HT-29 (cell line): ENCODE measurements at regions not wholly inside any gene's neighbourhood (a gene's known extent, or its start where the extent isn't known, plus 50 kb on each side); places are given as distances from the start of the nearest gene placed in this dataset.
"Not testable (repeated sequence)": the region's sequence is repeated elsewhere in the genome, so short reads cannot be mapped to it uniquely, and the experiment has no call there.

Experiments
- DNase-seq: peaks from one replicate; pipeline ENCODE4 v3.0.0-alpha.2; 2015; ENCODE audit warnings: low spot score

DNA sequence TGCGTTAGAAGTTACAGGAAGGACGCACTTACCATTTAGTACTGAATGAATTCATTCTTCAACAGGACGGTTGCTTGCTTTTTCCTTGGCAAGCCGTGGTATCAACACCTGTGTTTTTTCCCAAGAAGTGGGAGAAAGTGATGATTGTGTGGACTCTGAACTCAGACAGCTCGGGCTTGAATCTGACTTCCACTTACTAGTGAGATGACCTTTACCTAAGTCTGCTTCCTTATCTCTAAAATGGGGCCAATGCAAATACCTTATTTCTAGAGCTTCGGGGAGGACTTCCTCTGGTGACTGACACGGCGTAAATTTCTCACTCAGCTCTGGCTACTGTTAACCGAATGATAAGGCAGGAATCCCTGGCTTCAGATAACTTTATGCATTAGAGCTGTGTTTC is 146.8 kb upstream of the RBPJ start:
- no peak for DNase-seq

DNA sequence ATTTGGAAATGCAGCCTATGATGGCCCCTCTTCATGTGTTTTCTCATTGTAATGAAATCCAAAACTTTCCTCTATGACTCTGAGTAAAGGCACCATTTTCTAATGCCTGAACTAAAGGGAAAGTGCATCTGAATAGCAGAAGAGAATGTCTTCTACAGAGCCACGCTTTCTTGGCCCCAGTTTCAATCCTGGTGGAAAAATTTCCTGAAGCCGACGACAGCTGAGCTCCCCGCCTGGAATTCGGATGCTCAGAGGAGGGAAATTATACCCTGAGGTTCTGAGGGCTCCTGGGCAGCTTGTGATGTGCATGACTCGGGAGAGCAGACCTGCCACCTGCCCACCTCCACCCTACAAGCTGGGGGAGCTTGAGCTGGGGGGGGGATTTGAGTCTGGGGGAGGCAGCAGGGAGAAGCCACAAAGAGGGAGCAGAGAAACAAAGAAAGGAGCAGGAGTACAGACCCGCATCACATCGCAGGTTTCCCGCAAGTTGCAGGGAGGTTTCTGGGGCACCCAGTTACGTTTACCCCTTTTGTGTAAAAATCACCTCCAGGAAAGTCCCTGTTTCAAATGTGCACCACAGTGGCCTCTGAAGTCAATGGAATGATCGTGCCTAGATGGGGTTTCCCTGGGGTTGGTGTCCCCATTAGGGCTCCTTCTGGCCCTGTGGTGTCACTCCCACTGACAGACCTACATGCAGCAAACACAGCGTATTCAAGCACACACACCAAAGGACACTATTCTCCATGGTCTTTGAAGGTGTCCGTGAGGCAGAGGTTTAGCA is 145.6 kb upstream of the RBPJ start:
- DNase-seq, result no peak

DNA sequence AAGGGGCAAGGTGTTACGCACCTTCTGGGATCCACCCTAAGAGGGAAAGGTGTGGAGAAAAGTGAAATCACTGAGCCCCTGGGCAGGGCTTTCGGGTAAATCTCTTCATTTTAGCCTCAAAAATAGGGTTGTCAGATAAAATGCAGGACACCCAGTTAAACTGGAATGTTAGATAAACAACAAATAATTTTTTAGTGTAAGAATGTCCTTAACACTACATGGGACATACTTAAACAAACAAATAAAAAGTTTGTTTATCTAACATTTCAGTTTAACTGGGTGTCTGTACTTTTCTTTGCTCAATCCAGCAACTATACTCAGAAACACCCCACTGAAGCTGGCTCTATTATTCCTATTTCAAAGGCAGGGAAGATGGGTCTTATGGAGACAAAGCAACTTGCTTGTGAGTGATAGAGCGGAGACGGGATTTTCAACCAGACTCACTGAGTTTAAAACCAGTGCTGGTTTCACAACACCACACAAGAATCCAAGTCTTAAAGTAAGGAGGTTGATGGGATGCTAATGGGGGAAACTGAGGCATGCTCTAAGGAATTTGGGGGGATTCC is 144.8 kb upstream of the RBPJ start:
- DNase-seq, result no peak

DNA sequence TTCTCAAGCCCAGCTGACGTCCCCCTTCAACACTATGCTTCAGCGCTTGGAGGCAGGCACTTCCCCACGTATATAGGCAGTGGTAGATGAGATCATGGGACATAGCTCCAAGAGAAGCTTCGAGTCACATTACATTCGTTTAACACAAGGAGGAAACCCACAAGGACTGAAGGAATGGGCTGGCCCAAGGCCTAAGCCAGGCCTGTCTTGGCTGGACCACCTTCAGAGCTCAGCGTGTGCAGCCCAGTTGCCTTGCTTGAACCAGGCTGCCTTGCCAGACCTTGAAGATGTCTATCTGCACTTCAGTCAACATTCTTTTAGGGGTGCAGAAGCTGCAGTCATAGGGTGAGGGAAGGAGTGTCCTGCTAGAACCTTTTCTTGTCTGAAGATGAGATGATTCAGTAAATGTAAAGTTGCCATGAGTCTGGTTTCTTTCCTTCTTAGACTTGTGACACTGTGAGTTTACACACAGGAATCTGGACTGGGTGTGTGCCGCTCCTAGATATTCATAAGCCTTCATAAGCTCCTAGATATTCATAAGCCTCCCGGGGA is 144.1 kb upstream of the RBPJ start:
- no peak for DNase-seq

DNA sequence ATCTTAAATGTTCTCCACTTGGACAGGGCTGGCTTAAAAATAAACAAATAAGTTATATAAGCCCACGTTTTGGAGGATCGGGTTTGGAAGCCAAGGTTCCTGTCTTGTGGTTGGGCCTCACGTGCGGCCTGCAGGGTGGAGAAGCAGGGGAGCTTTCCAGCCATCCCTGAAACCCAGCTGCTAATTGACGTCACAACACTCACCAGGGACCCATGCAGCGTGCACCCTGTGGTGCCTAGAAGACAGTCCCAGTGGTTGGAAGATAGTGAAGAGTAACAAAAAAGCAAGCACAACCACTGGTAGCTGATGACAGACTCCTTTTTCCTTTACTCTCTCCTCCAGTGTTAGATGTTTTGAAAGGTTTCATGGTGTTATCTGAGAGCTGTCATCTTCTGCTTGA is 142.0 kb upstream of the RBPJ start:
- DNase-seq, result no peak

DNA sequence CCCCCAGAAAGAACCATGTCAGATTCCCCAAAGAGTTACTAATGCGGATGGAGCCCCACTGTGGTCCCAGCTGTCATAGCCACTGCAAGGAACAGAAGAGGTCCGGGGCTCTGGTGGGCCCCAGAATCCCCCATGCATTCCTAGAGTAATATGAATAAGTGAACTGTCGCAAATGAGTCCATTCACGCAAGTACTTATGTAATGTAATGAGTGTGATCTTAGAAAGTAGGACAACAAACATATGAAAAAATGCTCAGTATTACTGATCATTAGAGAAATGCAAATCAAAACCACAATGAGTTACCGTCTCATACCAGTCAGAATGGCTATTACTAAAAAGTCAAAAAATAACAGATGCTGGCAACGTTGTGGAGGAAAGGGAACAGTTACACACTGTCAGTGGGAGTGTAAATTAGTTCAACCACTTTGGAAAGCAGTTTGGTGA is 141.5 kb upstream of the RBPJ start:
- DNase-seq, result no peak

DNA sequence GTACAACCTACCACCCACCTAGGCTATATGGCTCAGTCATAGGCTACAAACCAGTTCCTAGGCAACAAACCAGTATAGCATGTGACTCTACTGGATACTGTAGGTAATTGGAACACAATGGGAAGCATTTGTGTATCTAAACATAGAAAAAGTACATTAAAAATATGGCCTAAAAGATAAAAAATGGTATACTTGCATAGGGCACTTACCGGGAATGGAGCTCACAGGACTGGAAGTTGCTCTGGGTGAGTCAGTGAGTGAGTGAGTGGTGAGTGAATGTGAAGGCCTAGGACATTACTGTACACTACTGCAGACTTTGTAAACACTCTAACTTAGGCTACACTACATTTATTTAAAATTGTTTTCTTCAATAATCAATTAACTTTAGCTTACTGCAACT is 139.2 kb upstream of the RBPJ start:
- no peak for DNase-seq

DNA sequence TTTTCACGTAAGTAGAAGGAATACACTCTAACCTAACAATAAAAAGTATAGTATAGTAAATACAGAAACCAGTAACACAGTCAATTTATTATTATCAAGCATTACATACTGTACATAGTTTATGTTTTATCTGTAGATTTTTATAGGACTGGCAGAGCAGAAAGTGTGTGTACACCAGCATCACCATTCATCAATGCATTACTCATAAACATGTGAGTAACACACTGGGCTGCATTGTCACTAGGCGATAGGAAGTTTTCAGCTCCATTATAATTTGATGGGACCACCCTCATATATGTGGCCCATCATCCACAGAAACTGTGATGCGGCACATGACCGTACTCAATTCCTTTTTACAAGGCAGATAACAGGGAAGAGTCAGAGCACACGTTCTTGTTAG is 137.8 kb upstream of the RBPJ start:
- DNase-seq, result no peak

DNA sequence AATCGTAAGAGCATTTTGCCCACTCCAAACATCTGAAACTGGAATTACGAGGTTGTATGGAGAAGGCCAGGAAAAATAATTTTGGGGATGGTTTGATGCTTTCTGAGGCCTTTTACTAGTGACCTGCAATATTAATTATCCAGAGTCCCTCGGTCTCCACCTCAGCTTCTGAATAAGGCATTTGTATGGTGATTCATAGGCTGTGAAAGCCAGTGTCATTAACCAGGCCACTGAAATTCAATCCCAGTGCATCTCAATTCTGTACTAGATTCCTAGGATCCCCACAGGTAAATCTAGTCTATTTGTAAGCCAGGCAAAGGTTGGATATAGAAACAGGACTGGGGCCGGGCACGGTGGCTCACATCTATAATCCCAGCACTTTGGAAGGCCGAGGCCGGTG is 135.4 kb upstream of the RBPJ start:
- DNase-seq, result no peak

DNA sequence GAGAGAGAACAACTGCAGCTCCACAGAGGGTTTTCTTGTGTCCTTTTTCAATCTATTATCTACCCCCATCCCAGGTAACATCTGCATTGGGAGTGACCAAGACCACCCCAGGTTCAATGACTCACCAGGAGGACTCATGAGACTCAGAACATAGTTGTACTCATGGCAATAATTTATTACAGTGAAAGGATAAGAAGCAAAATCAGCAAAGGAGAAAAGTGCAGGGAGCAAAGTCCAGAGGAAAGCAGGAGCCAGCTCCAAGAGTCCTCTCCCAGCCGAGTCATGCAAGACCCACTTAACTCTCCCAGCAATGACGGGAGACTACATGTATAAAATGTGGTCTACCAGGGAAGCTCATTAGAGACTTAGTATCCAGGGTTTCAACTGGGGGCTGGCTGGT is 129.5 kb upstream of the RBPJ start:
- DNase-seq, result peak; percentile 19

DNA sequence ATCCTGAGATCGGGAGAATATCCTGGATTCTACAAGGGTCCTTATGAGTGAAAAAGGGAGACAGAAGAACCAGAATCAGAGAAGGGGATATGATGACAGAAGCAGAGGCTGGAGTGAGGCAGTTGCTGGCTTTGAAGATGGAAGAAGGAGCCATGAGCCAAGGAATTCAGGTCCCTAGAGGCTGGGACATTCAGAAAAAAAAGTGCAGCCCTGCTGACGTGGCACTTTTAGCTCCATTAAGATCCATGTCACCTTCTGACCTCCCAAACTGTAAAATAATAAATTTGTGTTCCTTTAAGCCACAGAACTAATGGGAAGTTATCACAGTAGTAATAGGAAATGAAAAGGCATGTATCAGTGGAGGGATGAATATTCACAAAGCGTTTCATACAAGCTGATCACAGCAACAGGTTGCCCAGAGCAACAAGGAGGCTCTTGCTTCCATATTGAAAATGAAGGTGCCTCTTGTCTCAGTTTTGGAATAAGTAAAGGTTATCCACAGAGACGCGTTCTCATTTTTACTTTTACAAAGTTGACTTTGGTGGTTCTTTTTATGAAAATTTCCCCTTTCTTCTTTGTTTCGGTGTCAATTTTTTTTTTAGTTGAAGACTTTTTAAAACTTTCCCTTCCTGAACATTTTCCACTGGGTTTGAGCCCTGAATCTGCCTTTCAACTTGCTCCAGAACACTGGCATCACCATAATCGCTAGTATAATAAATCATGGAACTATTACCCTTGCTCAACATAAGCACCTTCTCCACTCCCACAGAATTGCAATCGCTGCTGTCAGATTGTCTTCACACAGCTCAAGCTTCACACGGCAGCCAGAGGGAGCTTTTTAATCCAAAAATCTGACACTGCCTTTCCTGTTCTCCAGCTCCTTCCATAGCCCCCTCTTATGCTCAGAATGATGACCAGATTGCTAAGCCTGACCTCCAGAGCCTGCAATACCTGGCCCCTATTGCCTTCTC is 127.6 kb upstream of the RBPJ start:
- DNase-seq, result no peak

DNA sequence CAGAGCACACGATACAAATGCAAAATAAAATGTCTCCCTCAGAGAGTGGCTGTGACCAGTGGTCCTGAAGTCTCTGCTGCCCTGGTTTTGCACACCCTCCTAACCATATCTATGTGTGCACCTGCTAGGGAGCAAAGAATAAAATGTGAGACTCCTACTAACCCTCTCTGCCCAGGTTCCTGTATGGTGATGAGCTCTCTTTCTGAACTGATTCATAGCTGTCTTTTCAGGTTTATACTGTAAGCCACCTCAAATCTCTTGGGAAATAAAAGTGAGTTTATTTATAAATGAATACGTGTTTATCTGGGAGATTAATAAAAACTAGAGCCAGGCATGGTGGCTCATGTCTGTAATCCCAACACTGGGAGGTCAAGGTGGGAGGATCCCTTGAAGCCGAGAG is 126.0 kb upstream of the RBPJ start:
- DNase-seq, result no peak

DNA sequence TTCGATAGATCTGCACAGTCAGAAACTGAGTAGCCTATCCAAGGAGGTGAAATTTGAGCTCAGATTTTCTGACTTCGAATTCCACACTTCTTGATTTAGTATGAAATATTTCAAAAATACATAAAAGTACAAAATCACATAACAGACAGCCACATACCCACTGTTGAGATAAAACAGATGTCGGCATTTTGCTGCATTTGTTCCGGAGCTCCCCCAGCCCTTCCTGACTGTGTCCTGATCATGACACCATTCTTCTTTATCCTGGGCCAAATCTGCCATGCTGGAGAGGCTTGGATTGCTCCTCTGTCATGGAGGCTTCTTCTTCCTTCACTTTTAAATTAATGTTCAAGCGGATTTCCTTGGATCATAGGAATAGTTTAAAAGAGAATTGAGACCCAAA is 124.2 kb upstream of the RBPJ start:
- DNase-seq, result no peak

DNA sequence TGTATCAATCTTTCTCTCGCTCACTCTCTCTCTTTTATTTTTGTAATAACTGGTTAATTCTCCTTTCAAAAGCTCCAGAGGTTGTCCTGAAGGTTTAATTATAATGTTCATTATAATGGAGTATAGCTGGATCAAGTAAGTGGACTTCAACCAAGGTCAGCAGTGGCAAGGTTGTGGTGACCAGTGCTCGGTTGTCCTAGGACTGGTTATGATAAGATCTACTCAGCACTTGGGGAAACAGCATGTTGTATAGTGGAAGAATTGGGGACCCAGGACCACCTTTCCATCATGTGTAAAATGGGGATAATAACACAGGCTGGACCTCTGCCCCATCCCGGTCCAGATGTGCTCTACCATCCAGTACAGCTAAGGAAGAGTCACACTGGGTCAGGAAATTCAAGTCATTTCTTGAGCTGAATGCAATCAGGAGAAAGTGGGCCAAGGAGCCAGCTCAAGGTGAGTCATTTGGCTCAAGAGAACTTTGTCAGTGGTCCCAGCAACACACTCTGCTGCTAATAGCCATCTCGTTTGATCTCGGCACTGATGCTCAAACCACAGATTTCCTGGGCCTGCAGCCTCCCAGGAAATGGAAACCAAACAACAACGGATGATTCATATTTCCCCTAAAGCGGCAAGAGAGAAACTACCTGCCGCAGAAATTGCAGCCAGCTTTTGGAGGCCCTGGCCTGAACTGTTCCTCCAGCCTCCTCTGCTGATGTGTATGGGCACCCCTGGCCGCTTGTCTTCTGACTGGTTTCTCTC is 123.6 kb upstream of the RBPJ start:
- DNase-seq, result peak; percentile 73

DNA sequence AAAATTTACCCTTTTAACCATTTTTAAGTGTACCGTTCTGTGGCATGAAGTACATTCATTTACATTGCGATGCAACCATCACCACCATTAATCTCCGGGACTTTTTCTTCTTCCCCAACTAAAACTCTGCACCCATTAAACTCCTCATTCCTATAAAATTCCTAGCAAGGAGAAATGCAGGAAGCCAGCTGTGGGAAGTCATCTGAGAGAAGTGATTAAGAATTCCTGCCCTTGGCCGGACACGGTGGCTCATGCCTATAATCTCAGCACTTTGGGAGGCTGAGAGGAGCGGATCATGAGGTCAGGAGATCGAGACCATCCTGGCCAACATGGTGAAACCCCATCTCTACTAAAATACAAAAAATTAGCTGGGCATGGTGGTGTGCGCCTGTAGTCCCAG is 121.9 kb upstream of the RBPJ start:
- DNase-seq, result not testable (repeated sequence)

DNA sequence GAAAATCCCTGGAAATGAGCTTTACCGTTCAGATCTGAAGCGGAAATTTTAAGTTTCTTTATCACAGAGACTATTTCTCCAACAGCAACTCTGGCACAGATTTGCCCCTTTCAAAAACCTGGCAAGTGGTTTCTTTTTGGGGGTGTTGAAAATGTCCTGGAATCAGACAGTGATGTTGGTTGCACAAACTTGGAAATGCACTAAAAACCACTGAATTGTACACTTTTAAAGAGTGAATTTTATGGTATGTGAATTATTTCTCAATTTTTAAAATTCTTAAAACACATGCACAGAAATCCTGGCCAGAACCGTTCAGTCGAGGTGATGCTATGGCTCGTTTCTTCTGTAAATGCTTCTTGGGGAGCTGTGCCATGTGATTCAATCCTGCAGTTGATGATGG is 121.2 kb upstream of the RBPJ start:
- DNase-seq, result no peak

DNA sequence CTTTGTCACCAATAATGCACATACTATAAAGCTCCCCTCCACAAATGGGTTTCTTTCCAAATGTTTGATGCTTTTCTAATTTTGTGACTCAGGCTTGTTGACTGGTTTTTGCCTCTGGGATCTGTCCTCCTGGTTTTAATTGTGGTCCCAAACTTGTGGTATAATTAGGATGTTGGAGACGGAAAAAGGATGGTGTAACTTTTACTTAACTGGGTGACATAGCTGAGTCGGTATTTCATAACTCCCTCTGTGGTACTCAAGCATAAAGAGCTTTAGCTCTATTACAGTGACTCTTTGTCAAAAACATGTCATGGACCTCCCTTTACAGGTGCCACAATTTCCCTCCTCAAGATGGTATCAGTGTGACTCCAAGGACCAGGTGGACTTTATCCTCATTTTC is 119.7 kb upstream of the RBPJ start:
- no peak for DNase-seq

DNA sequence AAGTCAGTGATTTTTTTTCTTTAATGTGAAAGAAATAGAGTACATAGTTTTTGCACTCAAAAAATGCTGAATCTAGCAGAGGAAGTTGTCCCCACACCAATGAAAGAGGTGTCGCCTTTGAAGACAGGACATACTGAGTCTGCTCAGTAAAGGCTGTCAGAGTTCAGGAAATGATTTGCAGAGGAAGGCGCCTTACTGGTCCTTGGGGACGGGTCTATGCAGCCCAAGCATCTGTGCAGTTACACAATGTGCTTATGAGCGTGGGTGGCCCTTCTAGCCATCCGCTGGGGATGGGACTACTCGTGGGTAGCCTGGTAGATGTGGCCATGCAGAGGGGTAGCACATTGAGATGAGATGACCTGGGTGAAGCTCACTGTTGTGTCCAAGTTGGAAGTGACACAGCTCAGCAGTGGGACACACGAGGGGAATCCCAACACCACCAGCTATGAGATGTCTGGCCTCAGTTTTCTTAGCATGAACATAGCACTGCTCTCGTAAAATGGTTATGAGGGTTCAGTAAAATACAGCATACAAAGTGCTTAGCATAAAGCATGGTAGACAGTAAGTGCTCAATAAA is 116.5 kb upstream of the RBPJ start:
- DNase-seq, result no peak

DNA sequence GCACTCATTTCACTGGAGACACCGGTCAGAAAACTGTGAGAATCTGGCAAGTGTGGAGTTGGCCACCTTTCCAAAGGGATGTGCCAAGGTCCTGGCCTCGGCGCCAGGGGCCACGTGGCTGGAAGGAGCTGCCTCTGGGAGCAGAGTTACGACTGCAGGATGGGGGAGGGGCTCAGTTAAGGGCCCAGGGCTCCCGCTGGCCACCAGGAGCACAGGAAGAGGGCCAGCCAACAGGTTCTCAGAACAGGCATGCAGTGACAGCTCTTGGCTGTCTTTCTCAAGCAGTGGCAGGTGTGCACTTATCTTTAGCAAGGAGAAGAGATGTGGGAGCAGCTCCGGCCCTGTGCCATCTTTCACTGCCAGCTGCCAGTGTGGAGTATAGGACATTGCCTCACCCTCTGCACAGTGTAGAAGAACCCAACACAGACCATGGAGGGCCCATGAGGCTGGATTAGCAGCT is 115.9 kb upstream of the RBPJ start:
- DNase-seq, result no peak

DNA sequence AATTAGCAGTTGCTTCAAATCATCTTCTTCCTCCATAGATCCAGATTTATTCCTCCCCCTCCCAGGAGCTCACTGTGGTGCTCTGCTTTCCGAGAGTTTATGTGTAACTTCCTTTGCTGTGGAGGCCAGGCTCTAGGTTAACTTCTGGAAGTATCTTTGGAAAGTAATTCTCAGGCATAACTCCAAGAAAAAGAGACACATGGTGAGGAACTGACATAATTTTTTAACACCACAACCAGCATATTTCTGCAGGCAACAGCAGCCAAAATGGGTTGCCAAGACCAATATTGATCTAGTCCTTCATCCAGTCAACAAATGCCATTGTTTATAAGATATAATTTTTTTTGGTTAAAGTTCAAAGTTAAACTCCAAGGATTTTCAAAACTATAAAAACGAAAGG is 114.5 kb upstream of the RBPJ start:
- no peak for DNase-seq

DNA sequence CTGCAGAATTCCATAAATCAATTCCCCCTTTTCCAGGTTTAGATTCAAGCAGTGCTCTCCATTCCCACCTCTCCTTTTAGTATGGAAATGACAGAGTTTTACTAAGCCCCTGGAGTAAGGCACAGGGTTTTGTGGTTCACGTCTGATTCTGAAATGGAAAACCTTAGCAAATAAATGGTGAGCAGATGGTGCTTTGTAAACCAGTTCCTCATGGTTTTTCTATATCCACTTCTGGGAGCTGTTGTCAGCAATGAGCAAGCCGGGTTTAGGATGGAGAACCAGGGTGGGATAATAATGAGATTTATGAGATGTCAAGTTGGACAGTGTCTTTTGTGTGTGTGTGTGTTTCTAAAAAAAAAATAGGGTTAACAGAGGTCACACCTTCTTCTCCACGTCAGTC is 113.8 kb upstream of the RBPJ start:
- no peak for DNase-seq
